Smooth muscle cell (in vitro differentiated cells): ENCODE measurements at regions not wholly inside any gene's neighbourhood (a gene's known extent, or its start where the extent isn't known, plus 50 kb on each side); places are given as distances from the start of the nearest gene placed in this dataset.

Experiments used
- DNase-seq: peaks from one replicate; lab custom pipeline; 2025; ENCODE audit not compliant: unreplicated experiment; lab: John Stamatoyannopoulos, UW
- H2AFZ ChIP-seq: fragments of 200-600 bp; sonication (generic); 2 replicates; pipeline ENCODE4 v1.6.0; 2016; ENCODE audit warnings: antibody characterized with exemption, low read depth, mild to moderate bottlenecking
- H3F3A ChIP-seq: fragments of 200-600 bp; sonication (generic); 2 replicates; pipeline ENCODE4 v1.6.0; 2017; ENCODE audit warnings: antibody characterized with exemption, low read depth
- H3K27ac ChIP-seq: fragments of 200-600 bp; sonication (generic); 2 replicates; pipeline ENCODE4 v1.5.1; 2016; ENCODE audit warnings: low read depth, mild to moderate bottlenecking
- H3K27me3 ChIP-seq: fragments of 200-600 bp; sonication (generic); 2 replicates; pipeline ENCODE4 v1.6.1; 2016; ENCODE audit warnings: low read depth, mild to moderate bottlenecking
- H3K36me3 ChIP-seq: fragments of 200-600 bp; sonication (generic); 2 replicates; pipeline ENCODE4 v1.5.1; 2016; ENCODE audit warnings: low read depth
- H3K4me1 ChIP-seq: fragments of 200-600 bp; sonication (generic); 2 replicates; pipeline ENCODE4 v1.5.1; 2016; ENCODE audit warnings: low read depth
- H3K4me2 ChIP-seq: fragments of 200-600 bp; sonication (generic); 2 replicates; pipeline ENCODE4 v1.6.0; 2016; ENCODE audit warnings: mild to moderate bottlenecking
- H3K4me3 ChIP-seq: fragments of 200-600 bp; sonication (generic); 2 replicates; pipeline ENCODE4 v1.5.1; 2016; ENCODE audit warnings: mild to moderate bottlenecking
- H3K79me2 ChIP-seq: fragments of 200-600 bp; sonication (generic); 2 replicates; pipeline ENCODE4 v1.6.0; 2016; ENCODE audit warnings: low read depth, mild to moderate bottlenecking
- H3K9ac ChIP-seq: fragments of 200-600 bp; sonication (generic); 2 replicates; pipeline ENCODE4 v1.6.0; 2016; ENCODE audit warnings: low read depth
- H3K9me3 ChIP-seq: fragments of 200-600 bp; sonication (generic); replicated peaks from 2 replicates; pipeline ENCODE4 v1.5.1; 2016; ENCODE audit warnings: low read depth
- H4K20me1 ChIP-seq: fragments of 200-600 bp; sonication (generic); 2 replicates; pipeline ENCODE4 v1.6.0; 2016; ENCODE audit warnings: low read depth
- WGBS: methylation state at CpG from one replicate; pipeline ENCODE4 v1.1.7; 2016; ENCODE audit warnings: low lambda C conversion rate; 5-methylcytosine and 5-hydroxymethylcytosine counted together
- TF ChIP-seq, protein P1 (sequence below): fragments of 200-600 bp; sonication (generic); IDR thresholded peaks from 2 replicates; pipeline ENCODE4 v1.5.1; 2017; ENCODE audit warnings: borderline replicate concordance, mild to moderate bottlenecking, antibody characterized with exemption; ENCODE audit not compliant: insufficient read depth, poor library complexity, severe bottlenecking

DNA sequence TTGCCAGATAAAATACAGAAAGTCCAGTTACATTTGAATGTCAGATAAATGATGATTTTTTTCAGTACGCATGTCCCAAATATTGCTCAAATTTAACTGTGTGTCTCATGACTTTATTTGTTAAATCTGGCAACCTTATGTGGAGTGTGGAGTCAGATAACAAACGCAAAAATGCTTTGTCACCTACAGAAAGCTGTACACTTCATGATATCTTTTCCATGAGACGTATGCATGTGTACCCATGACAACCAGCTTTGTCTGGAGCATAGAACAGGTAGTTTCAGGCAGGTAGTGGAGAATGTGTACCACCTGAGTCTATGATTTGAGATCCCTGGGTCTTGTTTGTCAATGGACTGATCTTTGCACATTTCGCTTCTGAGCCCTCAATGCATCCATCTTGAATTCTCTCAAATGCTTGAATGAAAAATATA, 105.5 kb upstream of the CPEB4 start:
- Histone ChIP-seq H3F3A (peaks cover 10% of the 10 kb centered on the region), H3K4me3 (no peak overlapping the region), H3K27me3 (no peaks in the 10 kb centered on the region), H4K20me1 (no peaks in the 10 kb centered on the region), H3K79me2 (no peaks in the 10 kb centered on the region), H3K27ac (peak overlapping the region; percentile 95), H3K9ac (peak overlapping the region; percentile 77), H3K4me1 (peaks cover 4% of the 10 kb centered on the region), H2AFZ (peak overlapping the region; percentile 50), H3K36me3 (no peaks in the 10 kb centered on the region), H3K4me2 (peak overlapping the region; percentile 76), H3K9me3 (no peaks in the 10 kb centered on the region)
- TF ChIP-seq, protein P1, sequence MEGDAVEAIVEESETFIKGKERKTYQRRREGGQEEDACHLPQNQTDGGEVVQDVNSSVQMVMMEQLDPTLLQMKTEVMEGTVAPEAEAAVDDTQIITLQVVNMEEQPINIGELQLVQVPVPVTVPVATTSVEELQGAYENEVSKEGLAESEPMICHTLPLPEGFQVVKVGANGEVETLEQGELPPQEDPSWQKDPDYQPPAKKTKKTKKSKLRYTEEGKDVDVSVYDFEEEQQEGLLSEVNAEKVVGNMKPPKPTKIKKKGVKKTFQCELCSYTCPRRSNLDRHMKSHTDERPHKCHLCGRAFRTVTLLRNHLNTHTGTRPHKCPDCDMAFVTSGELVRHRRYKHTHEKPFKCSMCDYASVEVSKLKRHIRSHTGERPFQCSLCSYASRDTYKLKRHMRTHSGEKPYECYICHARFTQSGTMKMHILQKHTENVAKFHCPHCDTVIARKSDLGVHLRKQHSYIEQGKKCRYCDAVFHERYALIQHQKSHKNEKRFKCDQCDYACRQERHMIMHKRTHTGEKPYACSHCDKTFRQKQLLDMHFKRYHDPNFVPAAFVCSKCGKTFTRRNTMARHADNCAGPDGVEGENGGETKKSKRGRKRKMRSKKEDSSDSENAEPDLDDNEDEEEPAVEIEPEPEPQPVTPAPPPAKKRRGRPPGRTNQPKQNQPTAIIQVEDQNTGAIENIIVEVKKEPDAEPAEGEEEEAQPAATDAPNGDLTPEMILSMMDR, result no peak
- 92% methylated on average over 4 of the region's 4 CpGs for WGBS
- DNase-seq, result no peak

DNA sequence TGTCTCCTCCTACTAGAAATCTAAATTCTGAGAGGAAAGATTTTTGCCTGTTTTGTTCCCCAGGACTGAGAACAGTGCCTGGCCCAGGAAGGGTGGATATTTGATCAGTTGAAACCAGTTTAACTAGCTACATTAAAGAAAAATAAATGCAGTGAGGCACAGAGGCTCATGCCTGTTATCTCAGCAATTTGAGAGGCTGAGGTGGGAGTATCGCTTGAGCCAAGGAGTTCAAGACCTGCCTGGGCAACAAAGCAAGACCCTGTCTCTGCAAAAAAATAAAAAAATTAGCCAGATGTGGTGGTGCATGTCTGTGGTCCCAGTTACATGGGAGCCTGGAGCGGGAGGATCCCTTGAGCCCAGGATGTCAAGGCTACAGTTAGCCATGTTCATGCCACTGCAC, 104.8 kb upstream of the CPEB4 start:
- H3F3A ChIP-seq, result peaks cover 10% of the 10 kb centered on the region
- no peak overlapping the region for H3K4me2 ChIP-seq
- no peak for DNase-seq
- no peaks in the 10 kb centered on the region for H3K36me3 ChIP-seq
- no peak overlapping the region for H3K9ac ChIP-seq
- H3K27ac ChIP-seq, result peak overlapping the region; percentile 95
- H3K9me3 ChIP-seq, result no peaks in the 10 kb centered on the region
- peak overlapping the region; percentile 42 for H2AFZ ChIP-seq
- H3K4me3 ChIP-seq, result no peak overlapping the region
- H4K20me1 ChIP-seq, result no peaks in the 10 kb centered on the region
- TF ChIP-seq, protein P1, result no peak
- no peaks in the 10 kb centered on the region for H3K79me2 ChIP-seq
- no peaks in the 10 kb centered on the region for H3K27me3 ChIP-seq
- peaks cover 6% of the 10 kb centered on the region for H3K4me1 ChIP-seq
- 98% methylated on average over 2 of the region's 2 CpGs for WGBS

DNA sequence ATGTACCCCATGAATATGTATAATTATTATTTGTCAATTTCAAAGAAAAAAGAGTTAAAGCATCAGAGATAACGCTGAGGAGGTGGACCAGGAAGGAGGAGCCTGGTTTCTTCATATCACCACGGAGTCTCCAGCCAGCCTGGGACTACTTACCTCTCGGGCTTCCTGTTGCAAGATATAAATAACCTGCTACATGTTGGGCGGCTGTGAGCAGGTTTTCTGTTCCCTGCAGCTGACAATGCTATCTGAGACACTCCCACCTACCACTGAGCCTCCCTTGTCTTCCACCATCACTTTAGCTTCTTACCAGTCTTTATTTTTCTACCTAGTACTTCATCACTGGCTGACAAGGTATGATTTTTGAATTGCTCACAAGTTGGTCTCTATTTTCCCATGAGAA, 102.7 kb upstream of the CPEB4 start:
- TF ChIP-seq, protein P1, result no peak
- Histone ChIP-seq H2AFZ (no peak overlapping the region), H3K36me3 (no peaks in the 10 kb centered on the region), H3K4me2 (no peak overlapping the region), H3K9ac (no peak overlapping the region), H3K27me3 (no peaks in the 10 kb centered on the region), H3K4me3 (no peak overlapping the region), H3K4me1 (peaks cover 10% of the 10 kb centered on the region), H3K9me3 (no peaks in the 10 kb centered on the region), H3K79me2 (no peaks in the 10 kb centered on the region), H3F3A (peaks cover 10% of the 10 kb centered on the region), H3K27ac (no peak overlapping the region), H4K20me1 (no peaks in the 10 kb centered on the region)
- WGBS, result 89% methylated on average over 4 of the region's 4 CpGs
- no peak for DNase-seq

DNA sequence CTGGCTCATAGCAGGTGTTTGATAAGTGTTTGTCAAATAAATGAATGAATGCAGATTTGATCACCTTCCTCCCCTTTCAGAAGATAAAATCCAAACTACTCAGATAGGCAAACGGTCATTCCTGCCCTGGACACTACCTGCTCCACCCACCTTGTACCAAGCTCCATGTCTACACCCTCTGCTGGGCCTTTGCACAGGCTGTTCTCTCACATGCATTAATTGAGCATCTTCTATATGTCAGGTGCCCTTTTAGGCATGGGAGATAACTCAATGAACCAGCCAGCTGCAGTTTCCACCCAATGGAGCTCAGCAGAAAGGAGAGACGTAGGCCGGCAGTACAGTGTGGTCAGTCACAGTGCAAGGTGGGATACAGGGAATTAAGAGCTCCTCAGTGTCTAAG, 102.3 kb upstream of the CPEB4 start:
- no peak overlapping the region for H3K9ac ChIP-seq
- H3K36me3 ChIP-seq, result no peaks in the 10 kb centered on the region
- H3K79me2 ChIP-seq, result no peaks in the 10 kb centered on the region
- no peak overlapping the region for H2AFZ ChIP-seq
- no peaks in the 10 kb centered on the region for H3K27me3 ChIP-seq
- no peaks in the 10 kb centered on the region for H3K9me3 ChIP-seq
- H3K4me2 ChIP-seq, result no peak overlapping the region
- no peak overlapping the region for H3K4me3 ChIP-seq
- H3K27ac ChIP-seq, result no peak overlapping the region
- no peaks in the 10 kb centered on the region for H4K20me1 ChIP-seq
- peaks cover 9% of the 10 kb centered on the region for H3F3A ChIP-seq
- TF ChIP-seq, protein P1, result no peak
- 98% methylated on average over 3 of the region's 3 CpGs for WGBS
- H3K4me1 ChIP-seq, result peaks cover 10% of the 10 kb centered on the region
- DNase-seq, result no peak
